ENCODE measurements at regions not wholly inside any gene's neighbourhood (a gene's known extent, or its start where the extent isn't known, plus 50 kb on each side); places are given as distances from the start of the nearest gene placed in this dataset.

DNA sequence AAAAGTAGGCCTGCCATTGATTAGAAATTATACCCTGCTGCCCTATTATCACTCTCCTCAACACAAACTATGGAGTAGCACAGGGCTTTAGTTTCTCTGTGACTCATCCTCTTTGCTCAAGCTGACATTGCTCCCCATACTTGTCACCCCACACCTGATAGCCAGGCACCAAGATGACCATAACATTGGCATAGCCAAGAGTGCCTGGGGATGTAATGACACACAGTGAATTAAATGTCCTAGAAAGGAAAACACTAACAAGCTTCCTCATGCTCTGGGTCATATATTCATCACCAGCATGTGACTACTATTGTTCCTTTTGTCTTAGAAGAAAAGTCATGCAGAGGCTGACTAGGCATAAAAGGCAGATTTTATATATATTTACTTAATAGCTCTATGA, 137.8 kb upstream of the RND3 start:
- intact Hi-C loops (cut with micrococcal nuclease) = loop anchor here (2.0 to 10.0 kb wide), 2 partner anchors 37 to 891 kb away; no protein-coding TSS in a partner anchor
- no peak for FAIRE-seq
- no peaks in the 10 kb centered on the region for H3K27me3 ChIP-seq (ENCODE audit: control insufficient read depth in 2 of 2, insufficient read depth in 2 of 2, low read length in 2 of 2)

DNA sequence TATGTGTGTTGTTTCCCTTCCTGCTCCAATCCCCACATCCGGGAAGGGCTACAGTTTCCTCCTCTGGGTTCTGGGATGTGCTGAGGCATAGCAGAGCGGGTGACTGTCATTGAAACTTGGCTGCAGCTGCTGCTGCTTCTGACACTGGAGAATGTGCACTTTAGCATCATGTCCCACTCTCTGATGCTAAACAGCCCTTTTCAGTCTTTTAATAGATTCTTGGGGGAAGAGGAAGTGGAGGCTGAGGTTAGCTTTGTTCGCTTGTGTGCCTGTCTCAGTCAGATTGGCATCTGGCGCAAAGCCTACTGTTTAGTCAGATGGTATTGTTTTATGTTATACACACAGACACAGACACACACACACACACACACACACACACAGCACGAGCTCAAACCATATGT, 136.5 kb upstream of the RND3 start:
- H3K4me3 ChIP-seq (replicated peaks in 1 of 3; ENCODE audit: insufficient read depth in 1 of 3, low read depth in 1 of 3, low read length in 3 of 3) = no peak overlapping the region
- peak; percentile 90 for FAIRE-seq
- ChIA-PET CTCF (no interaction called here), POLR2A (interaction anchor here (0.6 kb wide), 2 partner anchors 9 to 448 kb away, joined by 3 read pairs; no protein-coding TSS in a partner anchor)
- intact Hi-C loops (cut with micrococcal nuclease) (loop anchor here (2.0 to 10.0 kb wide), 4 partner anchors 39 to 977 kb away; no protein-coding TSS in a partner anchor), dilution Hi-C loops (cut with MboI; ENCODE audit: extremely low pct_ligation_motif_present, low sequenced_read_pairs) (no loop called here)
- H3K27me3 ChIP-seq (ENCODE audit: control insufficient read depth in 2 of 2, insufficient read depth in 2 of 2, low read length in 2 of 2) = no peaks in the 10 kb centered on the region
- TF ChIP-seq POLR2AphosphoS5 (IDR thresholded peaks at IDR 0.05; ENCODE audit: insufficient read depth, low read depth, low read length) (peak; percentile 52), GATA2 (IDR thresholded peaks at IDR 0.05; ENCODE audit: insufficient read depth, insufficient read length, low read depth, low read length) (peak; percentile 50), EZH2 (IDR thresholded peaks at IDR 0.05; ENCODE audit: borderline replicate concordance, low read depth, low read length, severe bottlenecking) (no peak), JUN (IDR thresholded peaks at IDR 0.05; ENCODE audit: borderline replicate concordance, insufficient read depth, insufficient read length, low read depth) (peak; percentile 53)
- TF ChIP-seq, protein P1, sequence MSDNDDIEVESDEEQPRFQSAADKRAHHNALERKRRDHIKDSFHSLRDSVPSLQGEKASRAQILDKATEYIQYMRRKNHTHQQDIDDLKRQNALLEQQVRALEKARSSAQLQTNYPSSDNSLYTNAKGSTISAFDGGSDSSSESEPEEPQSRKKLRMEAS (IDR thresholded peaks at IDR 0.05; ENCODE audit: insufficient read depth, insufficient read length) = peak; percentile 13
- peak overlapping the region; percentile 0 for H3K4me2 ChIP-seq (ENCODE audit: insufficient read depth, low read length)
- H3K9me3 ChIP-seq (replicated peaks; ENCODE audit: control insufficient read depth, insufficient read depth, low read length) = no peaks in the 10 kb centered on the region
- H3K27ac ChIP-seq (ENCODE audit: insufficient read depth, low read depth, low read length) = peak overlapping the region; percentile 68
- no peaks in the 10 kb centered on the region for H3K9me1 ChIP-seq (replicated peaks; ENCODE audit: control insufficient read depth, extremely low read depth, insufficient read depth, low read length)
- H3K79me2 ChIP-seq (ENCODE audit: control insufficient read depth, insufficient read depth, low read length) = no peaks in the 10 kb centered on the region
- no peaks in the 10 kb centered on the region for H4K20me1 ChIP-seq (replicated peaks; ENCODE audit: control insufficient read depth, extremely low read depth, insufficient read depth, low read length)
- BruUV-seq (replicated peaks) = no TSS peak
- H3K9ac ChIP-seq (replicated peaks; ENCODE audit: extremely low read depth, insufficient read depth, low read length) = no peak overlapping the region
- peak overlapping the region; percentile 0 for H2AFZ ChIP-seq (ENCODE audit: low read depth, low read length)
- no peaks in the 10 kb centered on the region for H3K36me3 ChIP-seq (ENCODE audit: control insufficient read depth in 2 of 2, extremely low read depth in 1 of 2, insufficient read depth in 2 of 2, low read length in 2 of 2)
- peak; percentile 89 for DNase-seq (ENCODE audit: low read depth, low spot score)
- H3K4me1 ChIP-seq (ENCODE audit: control insufficient read depth, extremely low read depth, insufficient read depth, low read length) = peaks cover 49% of the 10 kb centered on the region

More for the DNA sequence above, 137.8 kb upstream of the RND3 start:
- CTCF ChIA-PET = interaction anchor here (1.4 kb wide), 1 partner anchor 17 kb away, joined by 3 read pairs; no protein-coding TSS in a partner anchor
- Histone ChIP-seq H4K20me1 (replicated peaks; ENCODE audit: control insufficient read depth, extremely low read depth, insufficient read depth, low read length) (no peaks in the 10 kb centered on the region), H3K9ac (replicated peaks; ENCODE audit: extremely low read depth, insufficient read depth, low read length) (no peak overlapping the region), H3K4me1 (ENCODE audit: control insufficient read depth, extremely low read depth, insufficient read depth, low read length) (peaks cover 39% of the 10 kb centered on the region), H3K9me1 (replicated peaks; ENCODE audit: control insufficient read depth, extremely low read depth, insufficient read depth, low read length) (no peaks in the 10 kb centered on the region), H3K36me3 (ENCODE audit: control insufficient read depth in 2 of 2, extremely low read depth in 1 of 2, insufficient read depth in 2 of 2, low read length in 2 of 2) (no peaks in the 10 kb centered on the region), H3K4me2 (ENCODE audit: insufficient read depth, low read length) (no peak overlapping the region), H3K79me2 (ENCODE audit: control insufficient read depth, insufficient read depth, low read length) (no peaks in the 10 kb centered on the region), H3K9me3 (replicated peaks; ENCODE audit: control insufficient read depth, insufficient read depth, low read length) (no peaks in the 10 kb centered on the region), H2AFZ (ENCODE audit: low read depth, low read length) (no peak overlapping the region), H3K27ac (ENCODE audit: insufficient read depth, low read depth, low read length) (no peak overlapping the region), H3K4me3 (replicated peaks in 1 of 3; ENCODE audit: insufficient read depth in 1 of 3, low read depth in 1 of 3, low read length in 3 of 3) (no peak overlapping the region)
- peak; percentile 28 for TF ChIP-seq FOS (IDR thresholded peaks at IDR 0.05; ENCODE audit: borderline replicate concordance, insufficient read depth, low read length)
- TF ChIP-seq JUN (IDR thresholded peaks at IDR 0.05; ENCODE audit: borderline replicate concordance, insufficient read depth, insufficient read length, low read depth) = peak; percentile 21
- TF ChIP-seq GATA2 (IDR thresholded peaks at IDR 0.05; ENCODE audit: insufficient read depth, insufficient read length, low read depth, low read length) = no peak
- TF ChIP-seq, protein P2, sequence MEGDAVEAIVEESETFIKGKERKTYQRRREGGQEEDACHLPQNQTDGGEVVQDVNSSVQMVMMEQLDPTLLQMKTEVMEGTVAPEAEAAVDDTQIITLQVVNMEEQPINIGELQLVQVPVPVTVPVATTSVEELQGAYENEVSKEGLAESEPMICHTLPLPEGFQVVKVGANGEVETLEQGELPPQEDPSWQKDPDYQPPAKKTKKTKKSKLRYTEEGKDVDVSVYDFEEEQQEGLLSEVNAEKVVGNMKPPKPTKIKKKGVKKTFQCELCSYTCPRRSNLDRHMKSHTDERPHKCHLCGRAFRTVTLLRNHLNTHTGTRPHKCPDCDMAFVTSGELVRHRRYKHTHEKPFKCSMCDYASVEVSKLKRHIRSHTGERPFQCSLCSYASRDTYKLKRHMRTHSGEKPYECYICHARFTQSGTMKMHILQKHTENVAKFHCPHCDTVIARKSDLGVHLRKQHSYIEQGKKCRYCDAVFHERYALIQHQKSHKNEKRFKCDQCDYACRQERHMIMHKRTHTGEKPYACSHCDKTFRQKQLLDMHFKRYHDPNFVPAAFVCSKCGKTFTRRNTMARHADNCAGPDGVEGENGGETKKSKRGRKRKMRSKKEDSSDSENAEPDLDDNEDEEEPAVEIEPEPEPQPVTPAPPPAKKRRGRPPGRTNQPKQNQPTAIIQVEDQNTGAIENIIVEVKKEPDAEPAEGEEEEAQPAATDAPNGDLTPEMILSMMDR (IDR thresholded peaks at IDR 0.05; ENCODE audit: extremely low read depth in 1 of 2, insufficient read depth in 1 of 2, low read depth in 1 of 2, low read length in 2 of 2) = no peak
- DNase-seq (ENCODE audit: low read depth, low spot score) = no peak
- POLR2A ChIA-PET = no interaction called here
- BruUV-seq (replicated peaks) = no TSS peak
- dilution Hi-C loops (cut with MboI; ENCODE audit: extremely low pct_ligation_motif_present, low sequenced_read_pairs) = no loop called here

All from endothelial cell of umbilical vein (primary cell).